22Rv1 (cell line): ENCODE measurements at regions not wholly inside any gene's neighbourhood (a gene's known extent, or its start where the extent isn't known, plus 50 kb on each side); places are given as distances from the start of the nearest gene placed in this dataset.

Experiments
- H3K27ac ChIP-seq: fragments of 450-650 bp; 2 replicates; pipeline ENCODE4 v1.5.1; 2017
- CTCF ChIP-seq: fragments of 450-650 bp; IDR thresholded peaks from 2 replicates; pipeline ENCODE4 v1.5.1; 2017; ENCODE audit warnings: mild to moderate bottlenecking
- ZFX ChIP-seq: fragments of 450-650 bp; IDR thresholded peaks from 2 replicates; pipeline ENCODE4 v1.6.1; 2017; ENCODE audit warnings: antibody characterized with exemption, borderline replicate concordance

- H3K27ac ChIP-seq, result no peak overlapping the region
- TF ChIP-seq ZFX (no peak), CTCF (no peak)
These were observed 118.7 kb downstream of the SIK1 start for GRCh38 chr21:43308101-43308814.

- no peak overlapping the region for H3K27ac ChIP-seq
- TF ChIP-seq ZFX (no peak), CTCF (no peak)
These were observed 119.3 kb downstream of the SIK1 start for GRCh38 chr21:43307677-43308070.

- no peak overlapping the region for H3K27ac ChIP-seq
- no peak for TF ChIP-seq CTCF
- TF ChIP-seq ZFX, result no peak
These were observed 119.8 kb downstream of the SIK1 start for GRCh38 chr21:43306911-43307676.

- H3K27ac ChIP-seq, result no peak overlapping the region
- TF ChIP-seq CTCF (no peak), ZFX (no peak)
These were observed 120.5 kb downstream of the SIK1 start for GRCh38 chr21:43306391-43306790.

GRCh38 chr21:43305811-43306311 lies 121.1 kb downstream of the SIK1 start:
- no peak overlapping the region for H3K27ac ChIP-seq
- TF ChIP-seq ZFX (no peak), CTCF (no peak)

GRCh38 chr21:43305336-43305665 lies 121.6 kb downstream of the SIK1 start:
- H3K27ac ChIP-seq, result no peak overlapping the region
- TF ChIP-seq CTCF (no peak), ZFX (no peak)
